Pancreas (tissue), 10 donors: ENCODE measurements at regions not wholly inside any gene's neighbourhood (a gene's known extent, or its start where the extent isn't known, plus 50 kb on each side); places are given as distances from the start of the nearest gene placed in this dataset.
A peak's percentile ranks its signal among the peaks of the same experiment; 100 is the strongest.

Source experiments
- ATAC-seq, 4 donors: fragments of 200-7000 bp; cut with Tn5 transposase; one replicate each; pipeline versions ENCODE4 v1.8.0 to v1.9.1; 2020; ENCODE audit warnings: mild to moderate bottlenecking in 4 of 4, moderate library complexity in 4 of 4
- DNase-seq, 6 donors: peaks; one replicate each; pipeline ENCODE4 v3.0.0-alpha.2; 2020
- FAIRE-seq: peaks from 2 replicates; lab custom pipeline; 2012; peaks lifted over from hg19 to GRCh38; lab: Jason Lieb, UNC
- H3K27ac ChIP-seq, 4 donors: fragments of 200-600 bp; sonication (generic); 1 replicate in 3 of 4; 2 replicates in 1 of 4; pipeline versions ENCODE4 v1.5.0 to v1.8.0; 2020
- H3K27me3 ChIP-seq, 4 donors: fragments of 200-600 bp; one replicate each; pipeline ENCODE4 v1.8.0; 2021
- H3K36me3 ChIP-seq, 3 donors: fragments of 200-600 bp; sonication (generic) in 1 of 3; one replicate each; pipeline versions ENCODE4 v1.5.0 to v1.8.0; 2020 to 2021
- H3K4me1 ChIP-seq, 3 donors: fragments of 200-600 bp; one replicate each; pipeline ENCODE4 v1.8.0; 2021
- H3K4me3 ChIP-seq, 4 donors: fragments of 200-600 bp; sonication (generic) in 2 of 4; one replicate each; pipeline versions ENCODE4 v1.5.0 to v1.8.0; 2020 to 2021
- H3K9me3 ChIP-seq, 4 donors: fragments of 200-600 bp; one replicate each; pipeline ENCODE4 v1.8.0; 2021
- WGBS, 2 donors: extraction: QIAGEN DNeasy Blood & Tissue Kit; methylation state at CpG; one replicate each; pipeline ENCODE4 v1.1.7; 2013; 5-methylcytosine and 5-hydroxymethylcytosine counted together
- intact Hi-C, 3 donors: fragments of 100-400 bp; cut with DNase I; formaldehyde crosslinking; loops; one replicate each; pipeline versions ENCODE4 v1.11.1 to v1.14.2; 2022
- TF ChIP-seq, protein P1 (sequence below), 4 donors: fragments of 200-600 bp; sonication (generic) in 3 of 4; IDR thresholded peaks; one replicate each; pipeline versions ENCODE4 v1.5.0 to v1.8.0; 2021; ENCODE audit warnings: antibody characterized with exemption in 4 of 4
- donor health status: healthy with polysubstance abuse.
- donor health status: DM: no; HTN: no; CAD: no; lungs with moderate emphysema.
- donor health status: DM: no; HTN: no; CAD: no.
- donor health status: control.
- donor health status: control.
- donor health status: Bipolar disorder and iron deficiency.
- donor health status: DM: yes; HTN: yes; CAD: no.
- donor health status: DM: no; HTN: no; CAD: no.
- donor health status: DM: no; HTN: no; CAD: no.
- donor health status: DM: yes; HTN: yes; CAD: no.

DNA sequence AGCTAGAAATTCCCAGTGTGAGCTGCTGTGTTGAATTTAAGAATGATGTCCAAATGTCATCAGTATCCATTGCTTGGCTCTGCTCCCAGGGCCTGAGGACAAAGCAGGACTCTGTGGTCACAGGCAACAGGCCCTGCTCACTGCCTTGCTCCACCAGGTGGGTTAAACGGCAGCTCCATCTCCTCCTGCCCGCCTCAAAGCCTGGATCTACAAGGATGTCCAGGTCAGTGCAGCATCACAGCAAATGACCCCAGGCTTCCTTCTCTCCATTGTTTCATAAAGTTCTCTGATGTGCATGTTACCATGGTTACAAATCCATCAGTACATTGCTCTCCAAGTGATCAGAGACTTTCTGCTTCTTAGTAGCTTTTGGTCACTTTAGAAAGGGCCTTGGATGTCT lies 322.0 kb upstream of the ZNF32 start:
- TF ChIP-seq, protein P1, sequence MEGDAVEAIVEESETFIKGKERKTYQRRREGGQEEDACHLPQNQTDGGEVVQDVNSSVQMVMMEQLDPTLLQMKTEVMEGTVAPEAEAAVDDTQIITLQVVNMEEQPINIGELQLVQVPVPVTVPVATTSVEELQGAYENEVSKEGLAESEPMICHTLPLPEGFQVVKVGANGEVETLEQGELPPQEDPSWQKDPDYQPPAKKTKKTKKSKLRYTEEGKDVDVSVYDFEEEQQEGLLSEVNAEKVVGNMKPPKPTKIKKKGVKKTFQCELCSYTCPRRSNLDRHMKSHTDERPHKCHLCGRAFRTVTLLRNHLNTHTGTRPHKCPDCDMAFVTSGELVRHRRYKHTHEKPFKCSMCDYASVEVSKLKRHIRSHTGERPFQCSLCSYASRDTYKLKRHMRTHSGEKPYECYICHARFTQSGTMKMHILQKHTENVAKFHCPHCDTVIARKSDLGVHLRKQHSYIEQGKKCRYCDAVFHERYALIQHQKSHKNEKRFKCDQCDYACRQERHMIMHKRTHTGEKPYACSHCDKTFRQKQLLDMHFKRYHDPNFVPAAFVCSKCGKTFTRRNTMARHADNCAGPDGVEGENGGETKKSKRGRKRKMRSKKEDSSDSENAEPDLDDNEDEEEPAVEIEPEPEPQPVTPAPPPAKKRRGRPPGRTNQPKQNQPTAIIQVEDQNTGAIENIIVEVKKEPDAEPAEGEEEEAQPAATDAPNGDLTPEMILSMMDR (IDR thresholded peaks at IDR 0.05), result no peak
- Histone ChIP-seq H3K4me3 (no peak overlapping the region), H3K27ac (no peak overlapping the region), H3K4me1 (no peaks in the 10 kb centered on the region), H3K36me3 (no peaks in the 10 kb centered on the region), H3K9me3 (no peaks in the 10 kb centered on the region), H3K27me3 (no peaks in the 10 kb centered on the region)
- ATAC-seq (no peak), DNase-seq (no peak), FAIRE-seq (no peak)
- 76 to 92% methylated on average over 2 of the region's 2 CpGs for WGBS, 2 donors
- intact Hi-C loops, result no loop called here

DNA sequence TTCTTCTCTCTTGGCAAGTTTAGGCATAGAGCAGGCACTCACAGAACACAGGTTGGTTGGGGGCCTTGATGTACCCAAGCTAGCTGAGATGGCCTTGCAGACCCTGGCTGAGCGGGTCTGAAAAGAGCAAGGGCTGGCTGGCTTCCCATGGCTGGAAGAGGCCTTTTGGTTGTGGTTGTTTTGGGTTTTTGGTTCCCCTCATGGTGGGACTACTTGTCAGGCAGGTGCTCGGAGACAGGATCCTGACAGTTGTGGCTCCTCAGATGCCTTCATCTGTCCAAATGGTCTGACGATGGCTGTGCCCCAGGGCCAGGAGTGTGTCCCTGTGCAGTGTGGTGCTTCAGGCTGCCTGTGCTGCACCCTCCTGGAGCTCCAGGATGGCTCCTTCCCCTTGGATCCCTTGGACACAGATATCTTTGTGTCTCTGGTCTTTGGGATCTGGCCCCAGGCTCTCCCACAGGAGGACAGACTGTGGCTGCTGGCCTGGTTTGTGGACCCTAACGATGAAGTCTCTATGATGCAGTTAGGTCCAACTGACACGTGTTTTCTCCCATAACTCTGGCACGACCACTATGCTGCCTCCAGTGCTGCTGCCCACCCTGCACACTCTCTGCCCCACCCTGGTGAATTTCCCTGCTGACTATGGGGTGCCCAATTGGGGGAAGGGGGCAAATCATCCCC lies 321.5 kb upstream of the ZNF32 start:
- intact Hi-C loops, result no loop called here

DNA sequence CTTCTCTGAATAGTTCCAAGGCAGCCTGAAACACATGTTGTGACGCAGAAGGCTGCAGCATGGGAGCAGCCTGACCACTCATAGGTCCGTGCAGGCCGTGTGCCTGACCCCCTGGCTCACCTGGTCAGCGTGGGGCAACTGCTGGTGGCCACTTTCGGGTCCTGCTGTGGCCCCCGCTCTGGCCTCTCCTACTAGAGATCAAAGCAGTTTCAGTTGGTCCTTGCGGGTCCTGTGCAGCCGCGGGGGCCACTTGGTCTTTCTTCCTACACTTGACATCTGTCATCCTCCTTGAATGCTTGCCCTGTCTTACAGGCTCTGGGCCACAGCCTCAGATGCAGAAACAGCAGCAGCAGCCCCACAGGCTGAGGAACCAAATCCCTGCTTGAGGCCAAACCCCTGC lies 320.8 kb upstream of the ZNF32 start:
- Histone ChIP-seq H3K4me1 (no peaks in the 10 kb centered on the region), H3K27me3 (no peaks in the 10 kb centered on the region), H3K9me3 (no peaks in the 10 kb centered on the region), H3K4me3 (no peak overlapping the region), H3K36me3 (no peaks in the 10 kb centered on the region), H3K27ac (no peak overlapping the region)
- intact Hi-C loops, result no loop called here
- 91 to 93% methylated on average over 9 of the region's 9 CpGs for WGBS, 2 donors
- no peak for ATAC-seq
- FAIRE-seq, result no peak
- DNase-seq, result peak in 2 of 6 donors; percentile 9 to 32
- TF ChIP-seq, protein P1 (IDR thresholded peaks at IDR 0.05), result no peak

More for the DNA sequence above, 321.5 kb upstream of the ZNF32 start:
- Histone ChIP-seq H3K4me3 (no peak overlapping the region), H3K4me1 (no peaks in the 10 kb centered on the region), H3K27me3 (no peaks in the 10 kb centered on the region), H3K27ac (no peak overlapping the region), H3K36me3 (no peaks in the 10 kb centered on the region), H3K9me3 (no peaks in the 10 kb centered on the region)
- DNase-seq, result peak in 1 of 6 donors; percentile 17
- no peak for FAIRE-seq
- TF ChIP-seq, protein P1 (IDR thresholded peaks at IDR 0.05), result no peak
- 91 to 92% methylated on average over 6 of the region's 6 CpGs for WGBS, 2 donors
- ATAC-seq, result no peak

DNA sequence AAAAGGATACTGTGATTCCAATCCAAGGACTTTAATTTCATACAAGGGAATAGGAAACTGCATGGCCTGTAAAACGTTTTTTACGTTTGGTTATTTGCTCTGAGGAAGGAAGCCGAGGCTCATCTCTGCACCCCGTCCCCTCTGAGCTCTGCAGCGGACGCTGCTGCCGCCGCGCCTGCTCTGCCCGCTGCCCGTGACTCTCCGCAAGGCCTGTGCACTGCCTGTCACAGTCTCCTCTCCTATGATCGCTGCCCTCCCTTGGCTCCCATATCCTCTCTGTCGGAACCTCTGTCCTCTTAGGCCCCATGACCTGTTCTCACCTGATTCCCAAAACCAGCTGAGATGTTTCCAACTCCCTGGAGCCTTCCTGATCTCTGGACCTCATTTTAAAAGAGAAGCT lies 320.3 kb upstream of the ZNF32 start:
- Histone ChIP-seq H3K36me3 (no peaks in the 10 kb centered on the region), H3K9me3 (no peaks in the 10 kb centered on the region), H3K27ac (no peak overlapping the region), H3K4me1 (no peaks in the 10 kb centered on the region), H3K4me3 (no peak overlapping the region), H3K27me3 (no peaks in the 10 kb centered on the region)
- 83% methylated on average over 14 of the region's 14 CpGs for WGBS, 2 donors
- intact Hi-C loops, result no loop called here
- FAIRE-seq, result no peak
- TF ChIP-seq, protein P1 (IDR thresholded peaks at IDR 0.05), result no peak
- no peak for ATAC-seq
- DNase-seq, result peak in 1 of 6 donors; percentile 6

DNA sequence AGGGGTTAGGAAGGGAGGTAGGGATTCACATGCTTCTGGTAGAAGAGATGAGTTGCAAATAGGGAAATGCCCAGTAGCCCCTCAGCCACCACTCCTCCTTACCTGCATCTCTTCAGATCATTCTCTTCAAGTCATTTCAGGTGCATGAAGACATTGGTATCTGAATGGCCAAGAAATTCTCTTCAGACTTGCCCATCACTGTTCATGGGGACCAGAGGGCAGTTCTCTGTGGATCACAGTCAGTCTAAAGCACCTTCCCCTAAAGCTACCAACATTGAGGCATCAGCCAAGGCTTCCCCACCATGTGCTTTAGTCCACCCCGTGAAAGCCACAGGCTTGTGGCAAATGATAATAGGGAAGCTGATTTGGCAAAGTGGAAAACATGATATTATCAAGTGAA lies 319.4 kb upstream of the ZNF32 start:
- H3K27ac ChIP-seq, result no peak overlapping the region
- H3K36me3 ChIP-seq, result no peaks in the 10 kb centered on the region
- no peaks in the 10 kb centered on the region for H3K4me1 ChIP-seq
- no peak for ATAC-seq
- H3K9me3 ChIP-seq, result no peaks in the 10 kb centered on the region
- no peaks in the 10 kb centered on the region for H3K27me3 ChIP-seq
- 66 to 75% methylated on average over 1 of the region's 1 CpG for WGBS, 2 donors
- intact Hi-C loops, result no loop called here
- no peak for DNase-seq
- no peak for FAIRE-seq
- TF ChIP-seq, protein P1 (IDR thresholded peaks at IDR 0.05), result no peak
- no peak overlapping the region for H3K4me3 ChIP-seq
